ENCODE measurements at regions not wholly inside any gene's neighbourhood (a gene's known extent, or its start where the extent isn't known, plus 50 kb on each side); places are given as distances from the start of the nearest gene placed in this dataset.
"Not testable (repeated sequence)": the region's sequence is repeated elsewhere in the genome, so short reads cannot be mapped to it uniquely, and the experiment has no call there.

GRCh38 chr5:106277540-106278096 lies 1393.1 kb downstream of the EFNA5 start:
- intact Hi-C loops (cut with micrococcal nuclease), result no loop called here

- intact Hi-C loops (cut with micrococcal nuclease), result no loop called here
Observed at GRCh38 chr5:106269252-106269843, 1401.4 kb downstream of the EFNA5 start.

- intact Hi-C loops (cut with micrococcal nuclease), result no loop called here
Observed at GRCh38 chr5:106267256-106267655, 1403.5 kb downstream of the EFNA5 start.

- intact Hi-C loops (cut with micrococcal nuclease), result no loop called here
Observed at GRCh38 chr5:106262395-106262794, 1408.3 kb downstream of the EFNA5 start.

GRCh38 chr5:106259431-106260090 lies 1411.2 kb downstream of the EFNA5 start:
- intact Hi-C loops (cut with micrococcal nuclease), result not testable (repeated sequence)

- intact Hi-C loops (cut with micrococcal nuclease), result no loop called here
Observed at GRCh38 chr5:106258591-106259125, 1412.1 kb downstream of the EFNA5 start.

- intact Hi-C loops (cut with micrococcal nuclease), result no loop called here
Observed at GRCh38 chr5:106254784-106255183, 1416.0 kb downstream of the EFNA5 start.

GRCh38 chr5:106246044-106246745 lies 1424.5 kb downstream of the EFNA5 start:
- intact Hi-C loops (cut with micrococcal nuclease), result not testable (repeated sequence)

- intact Hi-C loops (cut with micrococcal nuclease), result no loop called here
Observed at GRCh38 chr5:106241409-106241808, 1429.3 kb downstream of the EFNA5 start.

GRCh38 chr5:106205916-106206571 lies 1464.7 kb downstream of the EFNA5 start:
- intact Hi-C loops (cut with micrococcal nuclease), result no loop called here

GRCh38 chr5:106202035-106202434 lies 1468.7 kb downstream of the EFNA5 start:
- intact Hi-C loops (cut with micrococcal nuclease), result no loop called here

GRCh38 chr5:106200971-106201370 lies 1469.8 kb downstream of the EFNA5 start:
- intact Hi-C loops (cut with micrococcal nuclease), result no loop called here

GRCh38 chr5:106195679-106196474 lies 1474.9 kb downstream of the EFNA5 start:
- intact Hi-C loops (cut with micrococcal nuclease), result no loop called here

GRCh38 chr5:106189121-106189809 lies 1481.5 kb downstream of the EFNA5 start:
- intact Hi-C loops (cut with micrococcal nuclease), result no loop called here

GRCh38 chr5:106185661-106186081 lies 1485.1 kb downstream of the EFNA5 start:
- intact Hi-C loops (cut with micrococcal nuclease), result no loop called here

GRCh38 chr5:106174903-106175302 lies 1495.8 kb downstream of the EFNA5 start:
- intact Hi-C loops (cut with micrococcal nuclease), result no loop called here

- intact Hi-C loops (cut with micrococcal nuclease), result no loop called here
Observed at GRCh38 chr5:106172681-106173532, 1497.8 kb downstream of the EFNA5 start.

- intact Hi-C loops (cut with micrococcal nuclease), result no loop called here
Observed at GRCh38 chr5:106171708-106172107, 1499.0 kb downstream of the EFNA5 start.

GRCh38 chr5:106171132-106171531 lies 1499.6 kb downstream of the EFNA5 start:
- intact Hi-C loops (cut with micrococcal nuclease), result no loop called here
